GM19467 (cell line): ENCODE measurements at regions not wholly inside any gene's neighbourhood (a gene's known extent, or its start where the extent isn't known, plus 50 kb on each side); places are given as distances from the start of the nearest gene placed in this dataset.

Experiments
- ATAC-seq: cut with Tn5 transposase; IDR thresholded peaks from one replicate; pipeline ENCODE4 v1.9.1; 2021; ENCODE audit warnings: mild to moderate bottlenecking, moderate library complexity; ENCODE audit not compliant: unreplicated experiment

DNA sequence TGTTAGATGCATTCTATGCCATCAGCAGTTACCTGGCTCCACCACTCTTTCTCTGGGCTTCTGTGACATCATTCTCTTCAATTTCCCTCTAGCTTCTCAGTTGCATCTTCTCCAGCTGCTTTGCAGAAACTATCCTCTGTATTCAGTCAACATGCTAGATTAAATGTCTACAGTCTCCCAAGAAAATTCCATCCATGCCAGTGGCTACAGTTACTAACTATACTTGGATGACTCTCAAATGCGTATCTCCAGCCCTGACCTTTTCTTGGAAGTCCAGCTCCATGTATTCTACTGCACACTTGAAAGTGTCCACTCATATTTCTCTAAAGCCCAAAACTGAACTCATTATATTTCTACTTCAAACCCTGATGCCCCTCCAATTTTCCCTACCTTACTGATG is 232.3 kb upstream of the TENM3 start:
- no peak for ATAC-seq

- no peak for ATAC-seq
Measured at GRCh38 chr4:182014164-182014563, 229.0 kb upstream of the TENM3 start.

DNA sequence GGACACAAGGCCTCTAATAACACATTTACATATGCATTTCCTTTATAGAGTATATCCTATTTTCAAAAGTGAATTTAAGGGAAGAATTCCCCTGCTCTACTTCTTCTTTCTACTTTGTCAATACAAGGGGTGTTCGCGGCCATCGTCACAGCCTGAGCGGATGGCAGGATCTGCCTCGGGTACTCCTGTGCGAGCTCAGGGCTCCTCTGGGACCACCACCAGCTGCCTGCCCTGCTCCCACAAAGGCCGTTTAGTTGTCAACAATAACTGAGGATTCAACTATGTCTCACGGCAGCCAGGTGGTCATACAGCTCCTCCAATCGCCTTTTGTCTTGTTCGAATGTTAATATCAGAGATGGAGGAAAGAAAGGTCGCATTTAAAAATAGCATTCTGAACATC is 228.2 kb upstream of the TENM3 start:
- ATAC-seq = no peak

DNA sequence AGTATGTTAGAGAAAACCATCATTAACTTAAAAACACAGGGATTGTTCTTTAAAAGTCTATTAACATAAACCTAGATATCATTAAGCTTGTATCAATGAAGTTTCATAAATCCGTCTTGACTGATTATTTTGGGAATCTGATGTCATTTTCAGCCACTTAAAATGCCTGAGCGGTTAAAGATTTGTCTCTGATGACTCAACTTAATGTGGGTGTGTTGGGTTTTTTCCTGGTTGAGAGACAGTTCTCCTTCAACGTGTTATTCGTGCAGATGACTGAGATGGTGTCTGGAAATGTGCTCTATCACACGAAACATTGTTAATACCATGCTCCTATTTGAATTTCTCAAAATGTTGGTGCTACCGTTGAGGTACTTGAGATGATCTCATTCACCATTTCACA is 227.3 kb upstream of the TENM3 start:
- ATAC-seq = no peak

- no peak for ATAC-seq
Measured at GRCh38 chr4:182017038-182017437, 226.2 kb upstream of the TENM3 start.

DNA sequence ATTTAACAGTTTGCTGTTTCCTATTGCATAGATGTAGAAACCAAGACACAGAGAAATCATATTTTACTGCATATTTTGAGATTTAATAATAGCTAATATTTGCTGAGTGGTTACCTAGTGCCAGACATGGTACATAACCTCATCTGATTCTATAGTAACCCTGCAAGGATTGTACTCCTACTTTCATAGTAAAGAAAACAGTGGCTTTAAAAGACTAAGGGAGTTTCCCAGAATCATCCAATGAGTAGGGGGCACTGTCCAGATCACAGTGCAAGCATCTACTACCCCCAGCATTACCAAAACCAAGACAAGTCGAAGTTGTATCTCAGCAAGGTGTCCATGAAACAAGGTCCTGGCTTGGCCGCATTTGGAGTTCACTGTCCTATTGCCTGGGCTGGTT is 224.5 kb upstream of the TENM3 start:
- ATAC-seq = peak; percentile 42

- peak; percentile 83 for ATAC-seq
Measured at GRCh38 chr4:182019148-182019652, 224.0 kb upstream of the TENM3 start.

DNA sequence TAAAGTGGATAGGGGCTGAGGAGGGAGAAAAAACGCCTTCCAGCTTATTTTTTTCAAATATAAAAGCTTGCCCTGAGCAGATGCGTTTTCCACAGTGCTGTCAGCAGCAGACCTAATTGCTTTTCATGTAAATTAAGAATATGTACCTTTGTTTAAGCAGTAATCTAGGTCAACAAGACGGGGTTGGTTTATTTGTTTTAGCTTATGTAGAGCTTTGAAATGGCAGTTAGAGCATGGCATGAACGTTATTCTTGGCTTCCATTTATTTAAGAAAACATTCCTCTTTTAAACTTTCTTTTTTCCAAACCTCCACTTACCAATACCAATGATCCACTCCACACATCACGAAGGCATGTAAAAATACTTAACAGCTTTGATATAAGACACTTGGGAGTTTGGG is 220.3 kb upstream of the TENM3 start:
- no peak for ATAC-seq

GRCh38 chr4:182023469-182023868 is 219.7 kb upstream of the TENM3 start:
- no peak for ATAC-seq

GRCh38 chr4:182042945-182043344 is 200.3 kb upstream of the TENM3 start:
- no peak for ATAC-seq

- ATAC-seq = no peak
Measured at GRCh38 chr4:182048871-182049270, 194.3 kb upstream of the TENM3 start.

- ATAC-seq = no peak
Measured at GRCh38 chr4:182056866-182057265, 186.3 kb upstream of the TENM3 start.

DNA sequence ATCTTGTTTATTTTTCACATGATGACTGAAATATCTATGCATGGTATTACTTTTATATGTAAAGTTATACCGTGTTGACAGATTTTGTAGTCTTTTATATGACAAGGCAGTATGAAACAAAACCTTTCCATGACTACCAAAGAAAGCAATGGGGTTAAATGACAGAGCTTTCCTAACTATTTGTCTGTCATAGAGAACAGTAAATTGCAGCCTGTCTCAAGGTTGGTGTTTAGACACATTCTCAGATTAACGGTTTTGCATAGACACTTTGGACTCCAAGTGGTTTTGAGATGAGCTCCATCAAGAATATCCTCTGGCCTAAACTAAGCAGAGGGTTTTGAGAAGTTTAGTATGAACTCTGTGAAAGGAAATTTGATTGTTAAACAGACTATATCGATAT is 180.7 kb upstream of the TENM3 start:
- no peak for ATAC-seq

- ATAC-seq = no peak
Measured at GRCh38 chr4:182062936-182063335, 180.3 kb upstream of the TENM3 start.

DNA sequence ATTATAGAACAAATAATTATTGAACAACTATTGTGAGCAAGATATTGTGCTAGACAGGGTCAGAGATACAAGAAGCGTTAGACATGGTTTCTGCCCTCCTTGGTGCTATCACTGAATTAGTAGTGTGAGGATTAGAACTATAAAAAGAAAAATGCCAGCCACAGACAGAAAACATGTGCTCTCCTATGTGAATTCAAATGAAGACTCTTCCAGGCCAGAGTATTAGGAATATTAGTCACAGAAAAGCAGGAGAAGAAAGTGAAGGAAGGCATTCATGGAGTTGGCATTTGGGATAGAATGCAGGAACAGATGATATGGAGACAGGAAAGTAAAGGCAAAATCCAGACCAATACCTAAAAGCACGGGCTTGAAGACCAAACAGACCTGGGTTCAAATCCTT is 179.6 kb upstream of the TENM3 start:
- no peak for ATAC-seq

- no peak for ATAC-seq
Measured at GRCh38 chr4:182065255-182065654, 177.9 kb upstream of the TENM3 start.

DNA sequence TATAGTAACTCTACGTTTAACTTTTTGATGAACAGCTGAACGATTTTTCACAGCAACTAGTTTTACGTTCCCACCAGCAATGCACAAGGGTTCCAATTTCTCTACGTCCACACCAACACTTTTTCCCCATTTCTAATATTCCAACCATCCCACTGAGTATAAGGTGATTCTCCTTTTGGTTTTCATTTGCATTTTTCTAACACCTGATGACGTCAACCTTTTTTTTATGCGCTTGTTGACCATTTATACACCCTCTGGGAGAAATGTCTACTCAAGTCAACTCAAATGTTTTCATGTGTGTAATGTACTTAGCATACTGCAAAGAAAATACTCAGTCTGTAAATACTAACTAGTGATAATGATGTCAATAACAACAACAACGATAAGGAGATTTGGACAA is 177.2 kb upstream of the TENM3 start:
- ATAC-seq = no peak

DNA sequence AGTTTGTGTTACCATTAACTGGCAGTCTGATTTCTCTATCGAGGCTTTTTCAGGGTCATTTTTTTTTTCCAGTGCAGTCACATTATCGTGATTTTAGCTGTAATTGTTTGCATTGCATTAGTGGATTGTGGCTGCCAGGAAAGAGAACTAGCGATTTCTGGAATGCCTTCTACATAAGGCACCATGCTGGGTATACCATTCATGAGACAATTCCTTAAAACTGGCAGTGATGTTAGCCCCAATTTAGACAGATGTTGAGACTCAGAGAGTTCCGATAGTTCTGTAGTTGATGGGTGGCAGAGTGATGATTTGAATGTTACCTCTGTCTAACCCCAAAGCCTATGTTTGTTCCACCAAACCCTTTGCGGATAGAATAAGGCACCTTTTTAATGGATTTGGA is 175.4 kb upstream of the TENM3 start:
- no peak for ATAC-seq

GRCh38 chr4:182068920-182069319 is 174.3 kb upstream of the TENM3 start:
- no peak for ATAC-seq

GRCh38 chr4:182073278-182073677 is 169.9 kb upstream of the TENM3 start:
- no peak for ATAC-seq

DNA sequence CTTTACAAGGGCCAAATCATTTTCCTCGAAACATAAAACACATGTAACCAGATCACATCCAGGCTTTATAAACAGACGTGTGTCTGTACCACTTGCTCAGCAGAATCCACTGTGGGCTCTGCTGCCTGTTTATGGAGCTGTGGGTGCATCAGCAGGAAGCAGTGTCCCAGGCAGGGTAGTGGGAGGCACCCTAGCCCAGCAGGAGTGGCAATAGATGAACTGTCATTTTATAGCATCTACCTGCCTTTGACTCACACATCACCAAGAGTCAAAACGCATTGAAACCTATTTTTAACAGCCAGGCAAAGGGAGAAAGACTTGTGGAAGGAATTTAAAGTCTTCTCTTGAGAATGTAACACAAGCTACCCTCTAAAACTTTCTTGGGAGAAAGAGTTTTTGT is 169.1 kb upstream of the TENM3 start:
- no peak for ATAC-seq

DNA sequence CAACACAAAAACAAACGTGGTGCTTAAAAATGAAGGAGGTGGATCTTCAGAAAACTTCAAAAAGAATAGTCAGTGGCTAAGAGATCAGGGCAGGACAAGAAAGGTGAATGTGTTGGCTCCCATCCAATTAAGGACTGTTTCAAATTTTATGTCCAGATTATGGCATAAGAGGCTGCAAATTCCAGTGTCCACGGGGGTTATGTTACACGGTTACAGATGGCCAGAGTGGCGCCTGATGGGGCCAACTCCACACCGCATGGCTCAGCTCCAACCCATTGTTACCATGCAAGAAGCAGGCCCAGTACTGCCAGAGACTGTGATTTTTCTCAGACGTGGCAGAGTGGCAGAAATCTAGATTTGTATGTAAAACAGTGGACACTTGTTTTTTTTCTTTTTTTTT is 168.4 kb upstream of the TENM3 start:
- no peak for ATAC-seq

DNA sequence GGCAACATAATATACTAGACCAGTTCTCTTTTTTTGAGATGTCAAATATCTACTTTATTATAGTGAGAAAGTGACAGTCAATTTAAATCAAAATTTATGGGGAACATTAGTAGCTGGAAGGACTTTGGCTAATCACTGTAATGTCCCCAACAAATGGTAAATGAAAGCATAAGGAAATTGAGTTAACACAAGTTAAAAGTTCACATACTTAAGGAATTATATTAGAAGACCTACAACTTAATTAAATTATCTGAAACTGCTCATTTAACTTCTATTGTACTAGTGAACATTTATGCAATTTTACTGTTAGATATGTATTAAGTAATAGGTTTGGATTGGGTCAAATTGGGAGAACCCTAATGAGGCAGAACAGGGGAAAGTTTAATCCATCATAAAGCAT is 160.3 kb upstream of the TENM3 start:
- no peak for ATAC-seq
